Naive thymus-derived CD4-positive, alpha-beta T cell (primary cell): ENCODE measurements at regions not wholly inside any gene's neighbourhood (a gene's known extent, or its start where the extent isn't known, plus 50 kb on each side); places are given as distances from the start of the nearest gene placed in this dataset.

ENCODE experiments used
- ATAC-seq: fragments of 150-1000 bp; cut with Tn5 transposase; 2 replicates; pipeline ENCODE4 v1.10.0; 2021; ENCODE audit warnings: mild to moderate bottlenecking, moderate library complexity
- CTCF ChIA-PET: fragments of 350-600 bp; sonication (Branson Sonifier 250); formaldehyde crosslinking; loops from one replicate; lab custom pipeline; 2021; ENCODE audit warnings: antibody characterized with exemption; lab: Charles Lee
- POLR2A ChIA-PET: fragments of 350-600 bp; sonication (Branson Sonifier 250); formaldehyde crosslinking; loops from one replicate; lab custom pipeline; 2021; ENCODE audit warnings: antibody characterized with exemption, inconsistent platforms; lab: Charles Lee
- DNase-seq, 9 donors: peaks; one replicate each; pipeline versions ENCODE4 v3.0.0 to v3.0.0-alpha.2; 2020 to 2022; ENCODE audit warnings: mixed read lengths in 1 of 9
- H3K27ac ChIP-seq: one replicate; pipeline ENCODE4 v1.7.0; 2013; ENCODE audit warnings: mild to moderate bottlenecking, low read depth, low read length, moderate library complexity
- H3K27me3 ChIP-seq, 2 donors: one replicate each; pipeline ENCODE4 v1.7.0; 2013; ENCODE audit warnings: low read length in 2 of 2, mild to moderate bottlenecking in 2 of 2, moderate library complexity in 2 of 2; ENCODE audit not compliant: control insufficient read depth in 2 of 2, insufficient read depth in 2 of 2
- H3K36me3 ChIP-seq, 3 experiments: 1 replicate in 2 of 3; 2 replicates in 1 of 3; pipeline ENCODE4 v1.7.0; 2013; ENCODE audit warnings: low read length in 3 of 3, mild to moderate bottlenecking in 3 of 3, moderate library complexity in 1 of 3; ENCODE audit not compliant: insufficient read depth in 3 of 3, control insufficient read depth in 2 of 3
- H3K4me1 ChIP-seq, 2 donors: one replicate each; pipeline ENCODE4 v1.7.0; 2013; ENCODE audit warnings: low read length in 2 of 2, mild to moderate bottlenecking in 2 of 2, moderate library complexity in 1 of 2; ENCODE audit not compliant: control insufficient read depth in 2 of 2, insufficient read depth in 2 of 2
- H3K4me3 ChIP-seq: 2 replicates; pipeline ENCODE4 v1.7.0; 2013; ENCODE audit warnings: mild to moderate bottlenecking, low read length
- H3K9me3 ChIP-seq, 3 experiments: 1 replicate in 2 of 3; 2 replicates in 1 of 3; pipeline ENCODE4 v1.7.0; 2013; ENCODE audit warnings: low read length in 3 of 3; ENCODE audit not compliant: control insufficient read depth in 2 of 3
- H3K27ac Mint-ChIP-seq, 9 donors: one replicate each; pipeline ENCODE4 v1.8.0; 2020 to 2022; ENCODE audit warnings: mixed read lengths in 9 of 9, mild to moderate bottlenecking in 8 of 9, moderate library complexity in 5 of 9, inconsistent platforms in 2 of 9
- H3K27me3 Mint-ChIP-seq, 5 donors: one replicate each; pipeline ENCODE4 v1.8.0; 2021 to 2022; ENCODE audit warnings: mixed read lengths in 5 of 5, mild to moderate bottlenecking in 1 of 5
- H3K36me3 Mint-ChIP-seq, 5 donors: one replicate each; pipeline ENCODE4 v1.8.0; 2020 to 2022; ENCODE audit warnings: mixed read lengths in 5 of 5, mild to moderate bottlenecking in 3 of 5, inconsistent platforms in 1 of 5
- H3K4me1 Mint-ChIP-seq, 7 donors: one replicate each; pipeline ENCODE4 v1.8.0; 2020 to 2022; ENCODE audit warnings: mixed read lengths in 7 of 7, mild to moderate bottlenecking in 3 of 7, inconsistent platforms in 1 of 7
- H3K4me3 Mint-ChIP-seq, 10 donors: one replicate each; pipeline ENCODE4 v1.8.0; 2020 to 2022; ENCODE audit warnings: mild to moderate bottlenecking in 10 of 10, mixed read lengths in 10 of 10, moderate library complexity in 6 of 10, inconsistent platforms in 2 of 10
- H3K9me3 Mint-ChIP-seq, 11 donors: one replicate each; pipeline ENCODE4 v1.8.0; 2020 to 2022; ENCODE audit warnings: mixed read lengths in 11 of 11, mild to moderate bottlenecking in 4 of 11, inconsistent platforms in 1 of 11, moderate library complexity in 1 of 11
- intact Hi-C, 2 donors: fragments of 100-400 bp; cut with micrococcal nuclease; formaldehyde crosslinking; loops; one replicate each; pipeline ENCODE4 v1.15.1; 2023

DNA sequence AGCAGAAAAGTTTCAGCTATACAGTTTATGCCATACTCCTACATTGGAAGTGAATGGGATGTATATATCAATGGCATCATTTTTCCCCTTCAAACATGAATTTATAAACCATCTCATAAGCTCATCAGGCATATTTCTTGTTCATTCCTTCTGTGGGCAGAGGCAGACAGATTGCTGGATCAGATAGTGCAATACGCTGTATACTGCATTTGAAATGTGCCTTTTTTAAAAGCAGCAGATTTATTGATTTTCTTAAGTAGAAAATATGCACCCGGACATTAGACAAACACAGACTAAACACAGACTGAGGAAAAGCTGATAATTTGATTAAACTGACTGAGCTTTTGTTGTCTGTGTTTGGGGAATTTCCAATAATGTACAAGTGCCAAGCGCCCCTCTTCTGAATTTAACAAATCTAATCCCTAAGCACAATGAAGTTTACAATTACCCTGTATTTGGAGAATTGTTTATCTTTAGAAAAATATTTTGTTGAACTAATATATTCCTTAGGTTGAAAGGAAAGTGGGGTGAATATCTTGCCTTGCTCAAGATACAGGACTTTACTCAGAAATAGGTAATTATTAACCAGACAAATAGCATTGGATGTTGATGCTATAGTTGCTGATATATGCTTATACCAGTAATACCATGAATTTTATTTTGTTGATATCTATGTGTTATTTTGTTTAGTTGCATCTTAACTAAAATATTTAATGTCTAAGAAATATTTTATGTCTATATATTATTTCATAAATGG is 566.6 kb upstream of the MEF2C start:
- Mint-ChIP-seq H3K4me1 (no peaks in the 10 kb centered on the region), H3K9me3 (peaks cover 0 to 8% (median 0%) of the 10 kb centered on the region in 11 donors), H3K27ac (no peak overlapping the region), H3K36me3 (no peaks in the 10 kb centered on the region), H3K4me3 (no peak overlapping the region), H3K27me3 (no peaks in the 10 kb centered on the region)
- no peak for DNase-seq
- Histone ChIP-seq H3K27ac (no peak overlapping the region), H3K4me1 (no peaks in the 10 kb centered on the region), H3K27me3 (no peaks in the 10 kb centered on the region), H3K4me3 (no peak overlapping the region), H3K36me3 (no peaks in the 10 kb centered on the region), H3K9me3 (no peaks in the 10 kb centered on the region)
- ChIA-PET POLR2A (no interaction called here), CTCF (no interaction called here)
- no peak for ATAC-seq
- intact Hi-C loops, result no loop called here

- Mint-ChIP-seq H3K4me3 (no peak overlapping the region), H3K36me3 (no peaks in the 10 kb centered on the region), H3K27ac (no peak overlapping the region), H3K4me1 (peaks cover 0 to 2% (median 0%) of the 10 kb centered on the region in 7 donors), H3K9me3 (peaks cover 0 to 2% (median 0%) of the 10 kb centered on the region in 11 donors), H3K27me3 (no peaks in the 10 kb centered on the region)
- Histone ChIP-seq H3K27me3 (no peaks in the 10 kb centered on the region), H3K27ac (no peak overlapping the region), H3K9me3 (no peaks in the 10 kb centered on the region), H3K36me3 (no peaks in the 10 kb centered on the region), H3K4me1 (no peaks in the 10 kb centered on the region), H3K4me3 (no peak overlapping the region)
- DNase-seq, result no peak
- CTCF ChIA-PET, result no interaction called here
- ATAC-seq, result no peak
- POLR2A ChIA-PET, result no interaction called here
- intact Hi-C loops, result no loop called here
Measured at GRCh38 chr5:89447027-89447426, 564.0 kb upstream of the MEF2C start.

DNA sequence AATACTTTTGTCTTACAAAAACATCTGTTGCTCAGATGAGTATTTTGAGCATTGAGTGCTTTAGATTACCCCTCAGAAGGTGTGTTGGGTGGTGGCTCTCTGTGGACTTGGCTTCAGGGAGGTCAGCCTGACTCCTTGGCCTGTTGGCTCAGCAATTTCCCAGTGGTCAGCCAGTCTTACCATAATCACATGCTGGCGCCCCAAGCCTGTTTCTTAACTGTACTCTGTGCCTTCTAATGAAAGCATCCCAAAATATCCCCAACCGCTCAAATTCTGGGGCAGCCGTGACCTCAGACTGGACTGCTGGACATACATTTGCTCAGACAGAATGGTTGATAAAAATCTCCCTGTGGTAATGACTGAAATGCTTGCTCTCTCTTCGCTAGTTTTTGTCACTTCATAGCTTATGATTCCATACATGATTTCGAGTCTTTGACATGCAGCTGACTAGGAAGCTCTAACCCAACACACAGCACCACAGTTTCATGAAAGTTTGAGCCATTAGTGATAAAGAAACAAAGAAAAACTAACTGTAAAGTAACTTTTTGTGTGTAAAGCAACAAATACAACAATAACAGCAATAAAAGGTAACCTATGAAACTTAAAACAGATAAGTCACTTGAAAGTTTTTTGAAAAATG is 562.2 kb upstream of the MEF2C start:
- CTCF ChIA-PET, result interaction anchor here (0.6 kb wide), 1 partner anchor 195 kb away, joined by 4 read pairs; no protein-coding TSS in a partner anchor
- no peak overlapping the region for H3K4me3 Mint-ChIP-seq
- H3K27ac Mint-ChIP-seq, result no peak overlapping the region
- H3K27me3 Mint-ChIP-seq, result no peaks in the 10 kb centered on the region
- H3K9me3 Mint-ChIP-seq, result peaks cover 0 to 2% (median 0%) of the 10 kb centered on the region in 11 donors
- ATAC-seq (no peak), DNase-seq (no peak)
- H3K27ac ChIP-seq, result no peak overlapping the region
- intact Hi-C loops, result no loop called here
- H3K36me3 Mint-ChIP-seq, result no peaks in the 10 kb centered on the region
- no peaks in the 10 kb centered on the region for H3K4me1 ChIP-seq
- H3K9me3 ChIP-seq, result no peaks in the 10 kb centered on the region
- POLR2A ChIA-PET, result no interaction called here
- H3K4me3 ChIP-seq, result no peak overlapping the region
- no peaks in the 10 kb centered on the region for H3K27me3 ChIP-seq
- no peaks in the 10 kb centered on the region for H3K36me3 ChIP-seq
- H3K4me1 Mint-ChIP-seq, result peaks cover 0 to 2% (median 0%) of the 10 kb centered on the region in 7 donors

DNA sequence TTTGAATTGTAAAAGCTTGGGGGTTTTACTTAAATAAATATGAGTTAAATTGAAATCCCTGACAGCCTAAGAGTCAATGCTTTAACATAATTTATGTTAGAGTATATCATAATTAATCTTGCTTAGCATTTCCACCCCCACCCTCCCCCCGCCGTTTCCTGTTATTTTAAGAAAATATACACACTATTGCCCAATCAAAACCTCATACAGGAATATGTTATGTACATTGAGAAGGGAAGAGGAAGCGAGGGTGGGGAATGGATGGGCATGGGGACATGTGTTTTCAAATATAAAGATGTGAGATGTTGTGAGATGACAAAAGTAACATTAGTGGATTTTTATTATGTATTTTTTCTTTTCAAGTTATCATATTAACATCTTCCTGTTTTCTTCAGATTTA is 561.1 kb upstream of the MEF2C start:
- Mint-ChIP-seq H3K27ac (no peak overlapping the region), H3K9me3 (peaks cover 0 to 2% (median 0%) of the 10 kb centered on the region in 11 donors), H3K4me1 (peaks cover 0 to 2% (median 0%) of the 10 kb centered on the region in 7 donors), H3K36me3 (no peaks in the 10 kb centered on the region), H3K27me3 (no peaks in the 10 kb centered on the region), H3K4me3 (no peak overlapping the region)
- no peak overlapping the region for H3K4me3 ChIP-seq
- H3K9me3 ChIP-seq, result no peaks in the 10 kb centered on the region
- intact Hi-C loops, result no loop called here
- H3K27me3 ChIP-seq, result no peaks in the 10 kb centered on the region
- H3K4me1 ChIP-seq, result no peaks in the 10 kb centered on the region
- CTCF ChIA-PET, result no interaction called here
- POLR2A ChIA-PET, result no interaction called here
- no peak for DNase-seq
- no peaks in the 10 kb centered on the region for H3K36me3 ChIP-seq
- H3K27ac ChIP-seq, result no peak overlapping the region
- no peak for ATAC-seq

- peaks cover 0 to 2% (median 0%) of the 10 kb centered on the region in 7 donors for H3K4me1 Mint-ChIP-seq
Measured at GRCh38 chr5:89443508-89443907, 560.5 kb upstream of the MEF2C start.

DNA sequence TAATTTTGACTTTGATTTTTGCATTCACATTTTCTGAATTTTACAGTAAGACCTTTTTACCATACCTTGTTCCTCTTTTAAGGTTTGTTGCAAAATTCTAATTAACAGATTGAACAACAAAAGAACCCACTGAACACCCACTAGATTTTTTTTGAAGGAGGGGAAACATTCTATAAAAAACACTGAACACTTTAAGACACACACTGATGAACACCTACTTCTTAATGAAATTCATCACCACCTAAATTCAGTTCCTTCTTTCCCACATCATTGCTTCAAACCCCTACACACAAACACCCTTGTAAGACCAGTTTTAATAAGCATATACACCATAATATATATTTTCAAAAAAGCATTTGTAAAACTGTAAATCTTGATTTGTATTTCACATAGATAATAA is 559.0 kb upstream of the MEF2C start:
- H3K4me1 ChIP-seq, result no peaks in the 10 kb centered on the region
- no peak overlapping the region for H3K4me3 ChIP-seq
- H3K36me3 ChIP-seq, result no peaks in the 10 kb centered on the region
- Mint-ChIP-seq H3K27me3 (no peaks in the 10 kb centered on the region), H3K27ac (no peak overlapping the region), H3K9me3 (peaks cover 0 to 3% (median 0%) of the 10 kb centered on the region in 11 donors), H3K4me1 (peaks cover 0 to 2% (median 0%) of the 10 kb centered on the region in 7 donors), H3K4me3 (no peak overlapping the region), H3K36me3 (no peaks in the 10 kb centered on the region)
- intact Hi-C loops, result no loop called here
- no peaks in the 10 kb centered on the region for H3K9me3 ChIP-seq
- no peak overlapping the region for H3K27ac ChIP-seq
- ATAC-seq, result no peak
- CTCF ChIA-PET, result no interaction called here
- DNase-seq, result no peak
- POLR2A ChIA-PET, result no interaction called here
- H3K27me3 ChIP-seq, result no peaks in the 10 kb centered on the region

More at GRCh38 chr5:89443508-89443907, 560.5 kb upstream of the MEF2C start:
- no peak overlapping the region for H3K4me3 ChIP-seq
- intact Hi-C loops, result no loop called here
- no peak for DNase-seq
- Mint-ChIP-seq H3K4me3 (no peak overlapping the region), H3K9me3 (peaks cover 0 to 2% (median 0%) of the 10 kb centered on the region in 11 donors), H3K36me3 (no peaks in the 10 kb centered on the region), H3K27me3 (no peaks in the 10 kb centered on the region), H3K27ac (no peak overlapping the region)
- ATAC-seq, result no peak
- H3K4me1 ChIP-seq, result no peaks in the 10 kb centered on the region
- H3K27ac ChIP-seq, result no peak overlapping the region
- no peaks in the 10 kb centered on the region for H3K9me3 ChIP-seq
- H3K36me3 ChIP-seq, result no peaks in the 10 kb centered on the region
- ChIA-PET CTCF (no interaction called here), POLR2A (no interaction called here)
- no peaks in the 10 kb centered on the region for H3K27me3 ChIP-seq

DNA sequence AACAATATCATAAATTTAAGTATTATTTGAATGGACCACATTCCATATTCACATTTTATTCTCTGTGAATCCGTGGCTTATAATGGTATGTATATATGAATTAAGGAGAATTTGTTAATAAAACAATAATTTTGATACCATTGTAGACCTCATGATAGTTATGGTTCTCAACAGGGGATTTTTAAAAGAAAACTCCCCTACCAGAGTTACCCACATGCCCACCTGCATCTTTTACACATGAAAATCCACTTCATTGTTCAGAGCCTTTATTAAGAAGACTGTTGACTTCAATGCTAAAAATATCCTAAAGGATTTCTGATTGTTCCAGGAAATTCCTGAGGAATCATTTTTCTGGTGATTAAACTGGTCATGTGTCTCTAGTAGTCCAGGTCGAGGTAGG is 557.7 kb upstream of the MEF2C start:
- peaks cover 0 to 3% (median 0%) of the 10 kb centered on the region in 11 donors for H3K9me3 Mint-ChIP-seq
- H3K36me3 Mint-ChIP-seq, result no peaks in the 10 kb centered on the region
- no peak for DNase-seq
- H3K4me1 ChIP-seq, result no peaks in the 10 kb centered on the region
- no peaks in the 10 kb centered on the region for H3K9me3 ChIP-seq
- no peak overlapping the region for H3K27ac ChIP-seq
- no peaks in the 10 kb centered on the region for H3K36me3 ChIP-seq
- ChIA-PET CTCF (no interaction called here), POLR2A (no interaction called here)
- peaks cover 0 to 2% (median 0%) of the 10 kb centered on the region in 7 donors for H3K4me1 Mint-ChIP-seq
- H3K27me3 ChIP-seq, result no peaks in the 10 kb centered on the region
- no peak overlapping the region for H3K27ac Mint-ChIP-seq
- ATAC-seq, result no peak
- no peak overlapping the region for H3K4me3 Mint-ChIP-seq
- H3K4me3 ChIP-seq, result no peak overlapping the region
- H3K27me3 Mint-ChIP-seq, result no peaks in the 10 kb centered on the region
- intact Hi-C loops, result no loop called here
